HG03139 (cell line): ENCODE measurements at regions not wholly inside any gene's neighbourhood (a gene's known extent, or its start where the extent isn't known, plus 50 kb on each side); places are given as distances from the start of the nearest gene placed in this dataset.
"Not testable (repeated sequence)": the region's sequence is repeated elsewhere in the genome, so short reads cannot be mapped to it uniquely, and the experiment has no call there.

Experiments used
- ATAC-seq: cut with Tn5 transposase; IDR thresholded peaks from one replicate; pipeline ENCODE4 v1.9.1; 2021; ENCODE audit not compliant: unreplicated experiment

DNA sequence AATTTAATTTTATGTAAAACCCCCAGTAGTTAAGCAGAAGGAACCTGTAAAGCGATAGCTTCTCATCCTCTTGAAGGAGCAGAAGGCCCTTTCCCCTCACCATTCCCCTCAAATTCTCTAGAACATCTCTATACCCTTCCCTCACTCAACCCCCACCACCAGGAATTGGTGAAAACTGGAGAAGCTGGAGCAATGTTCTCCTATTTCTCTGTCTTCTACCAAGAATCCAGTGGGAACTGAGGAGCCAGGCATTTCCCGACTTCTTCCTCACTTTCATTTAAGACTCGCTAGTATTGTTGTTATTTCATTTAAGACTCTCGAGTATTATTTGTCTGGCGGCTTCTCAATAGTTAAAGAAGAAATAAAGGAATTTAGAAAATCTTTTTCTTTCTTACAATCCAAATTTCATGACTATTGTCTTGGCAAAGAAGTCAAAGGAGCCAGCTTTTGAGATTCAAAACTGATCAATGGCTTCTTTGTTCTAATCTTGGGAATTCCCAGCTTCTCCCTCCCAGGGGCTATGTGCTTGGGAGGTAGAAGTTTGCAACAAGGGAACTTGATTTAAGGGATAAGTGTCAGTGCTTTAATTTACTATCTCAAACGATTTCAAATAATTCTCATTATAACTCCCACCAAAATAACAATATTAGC, 253.3 kb upstream of the ADGRL2 start:
- no peak for ATAC-seq

DNA sequence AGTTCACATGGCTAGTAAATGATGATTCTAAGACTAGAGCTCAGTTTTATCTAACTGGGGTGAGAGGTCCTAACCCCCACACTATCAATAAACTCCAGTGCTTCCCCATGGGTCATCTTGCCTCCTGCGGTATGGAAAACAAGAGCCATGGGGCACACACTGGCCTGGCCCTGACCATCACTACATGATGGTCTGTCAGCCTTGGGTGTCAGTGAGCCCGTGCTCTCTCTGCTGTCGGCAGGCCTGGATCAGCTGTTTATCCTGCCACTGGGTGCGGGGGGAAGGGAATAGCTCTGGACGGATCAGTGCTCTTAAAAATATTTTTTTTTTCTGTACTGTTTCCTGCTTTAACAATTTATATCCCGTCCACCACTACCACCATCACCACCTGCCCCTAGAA, 255.0 kb upstream of the ADGRL2 start:
- no peak for ATAC-seq

DNA sequence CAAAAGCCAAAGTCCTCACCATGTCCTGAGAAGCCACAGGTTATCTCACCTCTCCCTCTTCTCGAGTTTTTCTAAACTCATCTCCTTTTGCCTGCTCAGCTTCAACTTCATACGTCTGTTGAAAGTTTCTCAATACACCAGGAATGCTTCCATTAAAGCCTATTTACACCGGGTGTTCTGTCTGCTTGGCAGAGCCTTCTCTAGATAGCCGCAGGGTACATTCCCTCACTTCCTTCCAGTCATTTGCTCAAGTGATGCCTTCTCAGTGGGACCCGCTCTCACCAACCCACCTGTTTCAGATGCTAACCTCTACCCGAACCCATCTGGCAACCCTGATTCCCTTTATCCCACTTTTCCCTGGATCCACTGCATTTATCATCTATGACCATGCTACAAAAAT, 257.0 kb upstream of the ADGRL2 start:
- no peak for ATAC-seq

DNA sequence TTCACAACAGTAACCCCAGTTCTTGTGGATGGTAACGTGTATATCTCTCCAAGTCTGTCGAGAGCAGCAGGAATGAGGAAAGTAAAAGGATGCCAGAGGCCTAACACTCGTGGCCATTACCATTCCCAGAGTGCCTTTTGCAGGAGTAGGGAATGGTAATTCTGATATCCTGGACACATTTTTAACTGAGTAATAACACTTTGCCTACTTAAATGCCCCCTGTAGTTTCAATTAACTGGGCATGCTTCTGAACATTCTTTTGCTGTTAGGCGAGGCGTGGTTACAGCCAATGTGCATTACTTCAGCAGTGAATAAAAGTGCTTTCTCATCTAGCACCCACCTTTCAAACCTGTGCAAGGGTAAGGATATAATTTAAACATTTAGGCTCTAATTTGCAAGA, 258.5 kb upstream of the ADGRL2 start:
- no peak for ATAC-seq

DNA sequence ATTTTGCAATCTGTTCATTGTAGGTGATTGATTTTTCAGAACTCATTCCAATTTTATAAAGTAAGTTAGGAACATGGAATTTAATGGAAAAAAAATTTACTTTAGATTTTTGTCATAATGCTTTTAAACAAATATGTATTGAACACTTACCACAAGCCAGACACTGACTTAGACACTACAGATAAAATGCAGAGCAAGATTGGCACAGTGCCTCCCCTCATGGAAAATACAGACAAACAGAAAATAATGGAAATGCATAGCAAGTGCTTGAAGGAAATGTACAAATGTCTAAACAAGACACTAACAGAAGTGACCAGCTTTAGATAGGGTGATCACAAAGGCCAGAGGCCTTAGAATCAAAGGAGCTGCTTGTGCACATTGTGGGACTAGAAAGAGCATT, 260.5 kb upstream of the ADGRL2 start:
- no peak for ATAC-seq

DNA sequence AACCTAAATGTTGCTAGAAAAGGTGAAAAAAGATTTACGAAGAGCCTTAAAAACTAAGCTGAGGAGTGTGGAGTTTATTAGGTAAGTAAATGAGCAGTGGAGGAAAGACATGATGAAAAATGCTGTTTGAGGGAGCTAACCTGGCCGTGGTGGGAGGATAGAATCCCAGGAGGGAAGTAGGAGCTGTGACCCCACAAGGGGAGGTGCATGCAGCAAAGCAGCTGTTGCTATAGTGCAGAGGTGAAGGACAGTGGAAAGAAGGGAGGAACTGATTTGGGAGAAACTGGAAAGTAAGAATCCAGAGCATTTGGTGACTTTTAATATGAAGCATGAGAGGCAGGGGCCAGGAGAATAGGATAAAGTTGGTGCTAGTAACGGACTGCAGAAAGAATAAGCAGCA, 271.7 kb upstream of the ADGRL2 start:
- no peak for ATAC-seq

DNA sequence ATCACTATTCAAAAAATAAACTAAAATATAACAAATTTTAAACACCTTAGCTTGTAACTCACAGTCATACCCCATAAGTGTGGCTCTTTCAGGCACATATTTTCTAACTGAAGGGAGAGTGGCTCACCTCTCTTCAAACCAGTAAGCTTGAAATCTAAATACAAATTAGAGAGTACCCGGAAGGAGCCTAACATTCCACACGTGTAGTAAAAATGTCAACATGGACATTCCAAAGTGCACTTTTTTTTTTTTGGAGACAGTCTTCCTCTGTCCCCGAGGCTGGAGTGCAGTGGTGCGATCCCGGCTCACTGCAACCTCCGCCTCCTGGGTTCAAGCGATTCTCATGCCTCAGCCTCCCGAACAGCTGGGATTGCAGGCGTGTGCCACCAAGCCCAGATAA, 275.6 kb upstream of the ADGRL2 start:
- ATAC-seq = no peak

DNA sequence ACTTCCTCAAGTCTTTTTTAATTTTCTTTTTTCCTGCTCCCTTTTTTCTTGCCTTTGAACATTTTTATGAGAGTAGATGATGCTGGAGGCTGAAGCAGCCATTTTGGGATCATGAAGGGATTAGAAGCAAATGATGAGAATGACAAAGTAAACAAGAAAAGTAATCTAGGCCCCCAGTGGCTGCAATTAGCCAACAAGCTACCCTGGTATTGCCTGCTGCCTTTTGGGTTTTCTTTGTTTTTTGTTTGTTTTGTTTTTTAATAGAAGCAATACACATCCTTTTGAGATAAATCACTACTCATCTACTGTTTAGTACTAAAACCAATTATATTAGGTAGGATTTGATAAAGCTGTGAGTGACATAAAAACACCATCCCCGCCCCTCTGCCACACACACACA, 280.7 kb upstream of the ADGRL2 start:
- no peak for ATAC-seq

DNA sequence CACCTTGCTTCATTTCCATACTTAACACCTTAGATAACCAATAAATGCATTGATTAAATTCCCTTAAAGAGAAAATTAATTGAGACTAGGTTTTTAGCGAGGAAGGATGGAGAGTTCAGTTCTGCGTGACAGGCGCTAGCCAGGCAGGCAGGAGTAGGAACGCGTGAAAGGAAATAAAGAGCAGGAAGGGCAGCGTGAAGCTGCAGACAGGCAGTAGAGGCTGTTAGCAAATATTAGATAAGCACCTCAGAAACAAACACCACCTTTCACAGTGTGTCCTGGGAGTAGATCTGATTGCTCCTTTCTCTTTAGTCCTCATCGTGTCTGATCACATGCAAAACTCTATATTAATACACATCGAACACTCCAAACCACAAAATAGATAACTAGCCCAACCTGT, 282.7 kb upstream of the ADGRL2 start:
- ATAC-seq = no peak

DNA sequence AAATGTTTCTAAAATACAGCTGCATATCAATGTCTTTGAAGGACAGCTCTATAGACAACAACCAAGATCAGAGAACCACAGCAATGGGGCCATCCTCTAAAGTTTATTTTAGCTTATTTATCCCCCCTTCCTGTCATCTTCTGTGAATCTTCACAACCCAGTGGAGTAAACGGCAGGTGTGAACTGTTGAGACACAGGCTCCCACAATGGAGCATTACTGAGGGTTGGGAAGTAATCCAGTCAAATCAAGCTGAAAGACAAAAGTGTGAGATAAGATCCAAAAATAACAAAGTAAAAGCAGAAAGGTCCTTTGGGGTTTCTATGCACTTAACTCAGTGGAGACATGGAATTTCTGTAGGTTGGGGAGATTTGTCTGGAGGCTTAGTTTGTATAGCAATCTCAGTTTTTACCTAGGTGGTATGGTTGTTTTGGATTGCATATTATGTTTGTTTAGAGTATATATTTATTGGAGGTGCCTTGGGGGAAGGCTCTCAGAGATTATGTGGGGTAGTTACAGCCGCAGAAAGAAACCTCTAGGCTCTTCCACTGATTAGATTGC, 286.9 kb upstream of the ADGRL2 start:
- ATAC-seq = no peak

DNA sequence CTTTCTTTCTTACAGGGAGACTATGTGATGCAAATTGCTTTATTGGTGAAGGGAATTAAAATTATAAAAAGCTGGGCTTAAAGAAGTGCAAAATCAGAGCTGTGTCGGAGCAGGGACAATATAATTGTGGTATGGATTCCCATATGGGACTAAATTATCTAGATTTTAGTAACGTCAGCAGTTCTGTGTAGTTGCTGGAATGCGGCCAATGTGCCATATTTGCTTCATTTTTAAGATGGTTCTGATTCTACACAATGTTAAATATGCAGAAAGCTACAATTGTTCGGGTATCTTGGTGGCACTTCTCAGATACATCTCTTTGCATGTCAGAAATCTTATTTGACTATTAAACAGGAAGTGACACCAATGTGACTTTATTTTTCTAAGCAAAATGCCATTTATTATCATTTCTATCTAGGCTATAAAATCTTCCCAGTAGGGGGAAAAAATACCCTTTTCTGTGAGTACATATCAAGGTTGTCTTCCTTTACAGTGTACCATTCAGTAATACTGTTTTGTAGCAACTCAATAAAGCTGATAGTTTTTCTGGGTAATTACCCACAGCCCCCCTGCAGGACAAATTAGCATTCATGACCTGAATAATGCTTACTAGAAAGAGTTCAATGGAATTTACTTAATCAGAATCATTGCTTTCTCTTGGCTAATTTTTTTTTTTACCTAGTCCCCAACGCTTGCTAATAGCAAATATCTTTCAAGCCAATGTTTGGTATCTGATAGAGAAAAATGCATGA, 288.3 kb upstream of the ADGRL2 start:
- ATAC-seq = no peak

DNA sequence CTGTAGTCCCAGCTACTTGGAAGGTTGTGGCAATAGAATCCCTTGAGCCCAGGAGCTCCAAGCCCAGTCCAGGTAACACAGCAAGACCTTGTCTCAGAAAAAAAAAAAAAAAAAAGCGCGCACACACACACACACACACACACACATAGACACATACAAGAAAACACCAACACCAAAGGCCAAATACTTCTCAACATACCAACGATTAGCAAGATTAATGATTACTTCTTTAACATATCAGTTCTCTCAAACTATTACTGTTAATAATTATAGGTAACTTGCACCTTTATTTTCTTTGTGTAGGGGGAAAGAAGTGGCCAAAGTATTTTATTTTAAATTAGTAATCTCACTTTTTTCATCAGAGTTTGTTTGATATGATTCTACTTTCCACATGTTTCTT, 289.5 kb upstream of the ADGRL2 start:
- no peak for ATAC-seq

DNA sequence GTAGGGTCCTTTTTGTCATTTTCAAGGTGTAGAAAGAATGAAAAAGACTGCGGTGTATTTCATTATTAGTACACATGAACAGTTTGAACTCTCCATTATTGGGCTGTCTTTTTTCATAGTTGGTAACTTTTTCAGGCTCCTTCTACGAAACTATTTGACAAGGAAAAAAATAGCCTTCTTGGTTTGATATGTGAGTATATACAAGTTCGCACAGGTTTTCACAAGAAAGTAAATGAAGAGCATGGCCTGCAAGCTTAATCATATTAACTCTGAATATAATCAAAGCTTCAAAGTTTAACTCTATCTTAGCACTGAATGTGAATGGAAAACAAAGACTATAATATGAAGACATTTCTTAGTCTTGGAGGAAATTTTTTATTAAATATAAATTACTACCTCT, 290.0 kb upstream of the ADGRL2 start:
- ATAC-seq = no peak

DNA sequence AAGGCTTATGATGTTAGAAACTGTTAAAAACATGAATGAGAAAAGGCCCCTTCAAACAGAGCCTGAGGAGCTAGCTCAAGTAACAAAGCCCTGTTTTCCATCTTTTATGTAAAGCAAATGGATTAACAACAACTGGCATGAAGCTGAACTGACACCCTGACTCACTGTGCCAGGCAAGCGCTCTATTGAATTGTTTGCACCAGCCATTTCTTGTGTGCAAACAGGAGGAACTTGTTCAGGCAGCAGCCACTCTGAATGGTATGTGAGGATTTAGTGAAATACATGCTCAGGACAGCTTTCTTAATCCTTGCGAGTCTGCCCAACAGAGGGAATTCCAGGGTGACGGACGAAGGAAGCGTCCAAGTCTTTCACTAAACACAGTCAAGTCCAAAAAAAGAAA, 291.1 kb upstream of the ADGRL2 start:
- no peak for ATAC-seq

DNA sequence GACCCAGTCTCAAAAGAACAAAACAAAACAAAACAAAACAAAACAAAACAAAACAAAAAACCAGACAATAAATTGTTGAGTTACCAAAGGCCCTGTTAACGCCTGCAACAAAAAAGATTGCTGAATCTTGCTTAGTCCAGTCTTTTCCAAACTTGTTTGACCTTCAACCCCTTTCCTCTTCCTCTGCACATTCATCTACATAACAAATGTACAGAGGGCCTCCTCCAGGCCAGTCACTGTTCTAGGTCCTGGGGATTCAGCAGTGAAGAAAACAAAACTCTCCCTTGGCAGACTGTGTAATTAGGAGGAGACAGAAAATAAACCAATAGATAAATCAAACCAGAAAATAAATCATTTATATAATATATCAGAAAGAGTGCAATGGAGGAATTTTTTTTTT, 294.0 kb upstream of the ADGRL2 start:
- no peak for ATAC-seq

DNA sequence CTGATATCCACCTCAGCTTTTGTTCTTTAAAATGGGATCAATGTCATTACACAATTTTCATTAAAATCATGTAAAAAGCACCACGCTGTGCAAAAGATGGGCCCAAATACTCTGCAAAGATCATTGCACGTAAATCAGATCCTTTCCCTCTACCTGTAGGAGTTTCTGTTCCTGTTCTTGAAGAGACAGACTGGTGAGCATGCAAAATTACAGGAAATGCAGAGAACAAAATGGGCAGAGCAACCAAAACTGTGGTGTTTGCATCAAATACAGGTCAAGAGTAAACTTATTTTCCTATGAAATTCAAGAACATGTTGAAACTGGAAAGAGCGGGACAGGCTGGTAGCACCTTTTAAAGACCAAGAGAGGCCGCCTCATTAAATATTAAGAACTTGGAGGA, 294.9 kb upstream of the ADGRL2 start:
- ATAC-seq = peak; percentile 96

DNA sequence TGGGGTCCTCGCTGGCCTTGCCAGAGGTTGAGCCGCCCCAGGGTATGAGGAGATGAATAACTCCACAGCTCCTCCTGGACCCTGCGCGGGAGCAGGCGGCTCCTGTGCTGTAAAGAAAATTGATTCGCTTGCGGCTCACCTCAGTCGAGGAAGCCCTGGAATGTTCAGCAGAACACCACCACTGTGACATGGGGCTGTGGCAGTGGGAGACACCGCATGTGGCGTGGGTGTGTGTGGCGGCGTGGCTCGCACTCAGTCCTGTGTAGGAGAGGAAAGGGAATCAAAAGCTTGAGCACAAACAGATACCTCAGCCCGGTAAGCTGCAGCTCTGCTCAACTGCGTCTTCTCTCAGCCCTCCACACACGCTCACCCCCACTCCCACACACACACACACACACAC, 295.9 kb upstream of the ADGRL2 start:
- ATAC-seq = not testable (repeated sequence)

DNA sequence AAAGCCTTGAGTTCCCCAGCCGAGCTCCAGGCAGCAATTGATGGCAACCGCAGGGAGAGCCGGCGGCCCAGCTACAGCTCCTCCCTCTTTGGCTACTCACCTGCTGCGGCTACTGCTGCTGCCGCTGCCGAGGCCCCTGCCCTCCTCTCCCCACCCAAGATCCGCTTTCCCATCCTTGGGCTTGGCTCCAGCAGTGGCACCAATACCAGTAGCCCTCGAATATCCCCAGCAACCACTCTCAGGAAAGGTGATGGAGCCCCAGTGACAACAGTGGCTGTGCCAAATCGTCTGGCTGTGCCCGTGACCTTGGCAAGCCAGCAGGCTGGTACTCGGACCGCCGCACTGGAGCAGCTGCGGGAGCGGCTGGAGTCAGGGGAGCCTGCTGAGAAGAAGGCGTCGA, 298.0 kb upstream of the ADGRL2 start:
- not testable (repeated sequence) for ATAC-seq

DNA sequence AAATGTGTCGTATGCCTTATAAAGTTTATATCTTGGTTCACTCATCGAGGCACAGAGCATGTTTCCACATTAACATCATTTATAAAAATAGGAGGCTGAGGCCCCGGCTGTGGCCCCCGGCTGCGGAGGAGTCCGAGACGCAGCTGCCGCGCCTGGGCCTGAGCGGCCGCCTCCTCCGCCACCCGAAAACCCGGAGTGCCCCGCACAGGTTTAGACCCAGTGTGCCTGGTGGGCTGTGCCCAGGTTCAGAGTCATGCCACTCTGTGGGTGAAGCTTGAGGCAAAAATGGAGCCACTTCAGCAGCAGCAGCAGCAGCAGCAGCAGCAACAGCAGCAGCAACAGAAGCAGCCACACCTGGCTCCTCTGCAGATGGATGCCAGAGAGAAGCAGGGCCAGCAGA, 299.2 kb upstream of the ADGRL2 start:
- not testable (repeated sequence) for ATAC-seq

DNA sequence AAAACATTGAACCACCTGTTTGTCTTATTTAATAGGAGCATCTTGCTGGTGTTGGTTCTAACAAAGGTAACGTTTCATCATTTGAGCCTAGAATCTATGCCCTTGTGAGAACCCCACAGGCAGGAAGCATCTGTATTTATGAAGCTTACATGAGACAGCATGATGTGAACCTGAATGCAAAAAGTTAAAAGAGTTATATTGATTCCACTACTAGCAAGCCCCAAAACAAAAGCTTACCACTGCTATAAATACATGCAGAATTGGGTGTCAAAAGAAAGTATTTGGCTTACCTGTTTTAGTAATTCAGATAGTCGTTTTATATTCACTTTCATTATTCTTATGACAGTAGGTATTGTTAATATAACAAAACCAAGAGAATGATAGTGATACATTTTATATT, 301.2 kb upstream of the ADGRL2 start:
- no peak for ATAC-seq

DNA sequence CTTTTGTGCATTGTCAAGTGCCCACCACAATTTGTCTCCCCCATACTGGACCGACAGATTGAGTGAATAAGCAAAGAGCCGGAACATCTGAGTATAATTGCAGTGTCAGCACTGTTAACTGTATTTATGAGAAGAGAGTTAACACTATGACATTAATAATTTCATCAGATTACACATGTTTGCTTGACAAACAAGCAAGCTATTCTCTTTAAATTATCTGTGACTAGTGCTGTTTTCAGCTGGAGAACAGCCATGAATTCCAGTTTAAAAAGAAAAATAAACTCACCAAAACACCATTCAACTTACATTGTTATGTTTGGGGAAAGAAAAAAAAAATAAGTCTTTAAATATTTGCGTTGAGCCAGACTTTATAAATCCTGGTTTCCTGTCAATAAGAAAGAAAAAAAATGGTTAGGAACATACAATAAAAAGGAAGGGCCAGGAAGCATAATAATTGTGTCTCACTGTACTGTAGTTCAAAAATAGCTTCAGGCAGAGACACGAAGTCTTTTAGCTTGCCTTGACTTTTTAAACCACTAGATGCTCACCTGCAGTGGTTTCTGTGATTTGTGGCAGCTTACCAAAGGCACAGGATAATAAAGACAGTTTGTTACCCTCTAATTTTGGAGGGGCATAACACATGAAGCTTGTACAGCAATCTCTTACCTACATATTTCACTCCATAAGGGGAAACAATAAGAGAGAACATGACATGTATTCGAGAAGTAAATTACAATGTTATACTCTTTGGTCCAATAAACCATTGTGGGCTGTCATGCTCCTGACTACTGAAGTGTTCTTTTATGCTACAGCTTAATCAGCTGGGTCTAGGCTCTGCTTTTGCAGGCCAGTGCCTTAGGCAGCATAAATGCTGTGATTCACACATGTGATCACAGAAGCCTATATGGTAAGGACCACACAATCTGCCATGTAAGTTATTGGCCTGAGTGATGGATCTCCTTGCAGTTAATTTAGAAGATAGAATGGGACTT, 302.0 kb upstream of the ADGRL2 start:
- no peak for ATAC-seq
